MM.1S (cell line): ENCODE measurements at regions not wholly inside any gene's neighbourhood (a gene's known extent, or its start where the extent isn't known, plus 50 kb on each side); places are given as distances from the start of the nearest gene placed in this dataset.

Source experiments
- DNase-seq: peaks from one replicate; pipeline ENCODE4 v3.0.0-alpha.2; 2015
- H2AFZ ChIP-seq: fragments of 300-600 bp; sonication (generic); 2 replicates; pipeline ENCODE4 v1.6.0; 2016; ENCODE audit warnings: antibody characterized with exemption, low read length
- H3F3A ChIP-seq: fragments of 300-600 bp; sonication (generic); 2 replicates; pipeline ENCODE4 v1.6.1; 2016; ENCODE audit warnings: mild to moderate bottlenecking, antibody characterized with exemption, low read length, moderate library complexity, mixed read lengths; ENCODE audit not compliant: insufficient read depth
- H3K27ac ChIP-seq: fragments of 300-600 bp; sonication (generic); 2 replicates; pipeline ENCODE4 v1.5.1; 2016; ENCODE audit warnings: mild to moderate bottlenecking, low read length
- H3K27me3 ChIP-seq: fragments of 300-600 bp; sonication (generic); replicated peaks from 2 replicates; pipeline ENCODE4 v1.6.0; 2016; ENCODE audit warnings: low read length; ENCODE audit not compliant: insufficient read depth
- H3K36me3 ChIP-seq: fragments of 300-600 bp; sonication (generic); replicated peaks from 2 replicates; pipeline ENCODE4 v1.6.1; 2016; ENCODE audit warnings: mild to moderate bottlenecking, low read length, mixed read lengths; ENCODE audit not compliant: insufficient read depth
- H3K4me1 ChIP-seq: fragments of 300-600 bp; sonication (generic); 2 replicates; pipeline ENCODE4 v1.6.1; 2016; ENCODE audit warnings: low read length, mixed read lengths
- H3K4me2 ChIP-seq: fragments of 300-600 bp; sonication (generic); 2 replicates; pipeline ENCODE4 v1.6.0; 2016; ENCODE audit warnings: low read depth, low read length
- H3K4me3 ChIP-seq: fragments of 300-600 bp; sonication (generic); 2 replicates; pipeline ENCODE4 v1.5.1; 2016; ENCODE audit warnings: low read length, mixed read lengths
- H3K79me2 ChIP-seq: fragments of 300-600 bp; sonication (generic); 2 replicates; pipeline ENCODE4 v1.6.1; 2016; ENCODE audit warnings: mixed run types, low read length, mixed read lengths
- H3K9ac ChIP-seq: fragments of 300-600 bp; sonication (generic); 2 replicates; pipeline ENCODE4 v1.6.1; 2016; ENCODE audit warnings: low read length, mixed read lengths
- H3K9me2 ChIP-seq: fragments of 300-600 bp; sonication (generic); replicated peaks from 2 replicates; pipeline ENCODE4 v1.6.1; 2016; ENCODE audit warnings: mild to moderate bottlenecking, low read length, mixed read lengths; ENCODE audit not compliant: insufficient read depth
- H3K9me3 ChIP-seq: fragments of 300-600 bp; sonication (generic); replicated peaks from 2 replicates; pipeline ENCODE4 v1.6.1; 2016; ENCODE audit warnings: mild to moderate bottlenecking, low read length, mixed read lengths; ENCODE audit not compliant: insufficient read depth
- H4K20me1 ChIP-seq: fragments of 300-600 bp; sonication (generic); 2 replicates; pipeline ENCODE4 v1.6.1; 2016; ENCODE audit warnings: mild to moderate bottlenecking, low read length, moderate library complexity, mixed read lengths; ENCODE audit not compliant: insufficient read depth
- CTCF ChIP-seq: fragments of 300-600 bp; sonication (generic); IDR thresholded peaks from 2 replicates; pipeline ENCODE4 v1.5.1; 2016; ENCODE audit warnings: antibody characterized with exemption, low read length, mixed read lengths
- EZH2 ChIP-seq: fragments of 300-600 bp; sonication (generic); optimal IDR thresholded peaks from 2 replicates; pipeline ENCODE3; 2017; ENCODE audit warnings: low read depth, mild to moderate bottlenecking, antibody characterized with exemption, low read length, mixed read lengths
- EZH2phosphoT487 ChIP-seq: fragments of 300-600 bp; sonication (generic); IDR thresholded peaks from 2 replicates; pipeline ENCODE4 v1.6.1; 2018; ENCODE audit warnings: antibody characterized with exemption, low read length

- Histone ChIP-seq H3K4me2 (no peak overlapping the region), H3K27ac (no peak overlapping the region), H3K4me1 (no peaks in the 10 kb centered on the region), H3K9me3 (no peaks in the 10 kb centered on the region), H3K27me3 (no peaks in the 10 kb centered on the region), H3K4me3 (no peak overlapping the region), H3K36me3 (no peaks in the 10 kb centered on the region), H3F3A (no peaks in the 10 kb centered on the region), H2AFZ (no peak overlapping the region), H3K9me2 (no peaks in the 10 kb centered on the region), H3K9ac (no peak overlapping the region), H4K20me1 (no peaks in the 10 kb centered on the region), H3K79me2 (no peaks in the 10 kb centered on the region)
- DNase-seq = no peak
- TF ChIP-seq EZH2 (no peak), EZH2phosphoT487 (no peak), CTCF (no peak)
Measured at GRCh38 chr13:109396266-109396665, 390.1 kb downstream of the IRS2 start.

GRCh38 chr13:109395014-109395413 is 391.4 kb downstream of the IRS2 start:
- no peaks in the 10 kb centered on the region for H3K36me3 ChIP-seq
- H3K9me2 ChIP-seq = no peaks in the 10 kb centered on the region
- no peak overlapping the region for H2AFZ ChIP-seq
- no peaks in the 10 kb centered on the region for H3K4me1 ChIP-seq
- no peaks in the 10 kb centered on the region for H3K27me3 ChIP-seq
- no peaks in the 10 kb centered on the region for H3K9me3 ChIP-seq
- no peak overlapping the region for H3K4me2 ChIP-seq
- no peaks in the 10 kb centered on the region for H3K79me2 ChIP-seq
- no peaks in the 10 kb centered on the region for H4K20me1 ChIP-seq
- H3F3A ChIP-seq = no peaks in the 10 kb centered on the region
- H3K4me3 ChIP-seq = no peak overlapping the region
- no peak for TF ChIP-seq CTCF
- H3K9ac ChIP-seq = no peak overlapping the region
- DNase-seq = no peak
- no peak overlapping the region for H3K27ac ChIP-seq

GRCh38 chr13:109394311-109394988 is 391.9 kb downstream of the IRS2 start:
- Histone ChIP-seq H3K9me2 (no peaks in the 10 kb centered on the region), H3K4me2 (no peak overlapping the region), H3K79me2 (no peaks in the 10 kb centered on the region), H3F3A (no peaks in the 10 kb centered on the region), H3K9me3 (no peaks in the 10 kb centered on the region), H3K9ac (no peak overlapping the region), H2AFZ (no peak overlapping the region), H3K4me1 (no peaks in the 10 kb centered on the region), H3K27me3 (no peaks in the 10 kb centered on the region), H4K20me1 (no peaks in the 10 kb centered on the region), H3K4me3 (no peak overlapping the region), H3K27ac (no peak overlapping the region), H3K36me3 (no peaks in the 10 kb centered on the region)
- no peak for DNase-seq
- no peak for TF ChIP-seq EZH2phosphoT487
- no peak for TF ChIP-seq EZH2
- TF ChIP-seq CTCF = no peak
